Hematopoietic multipotent progenitor cell treated with erythropoietin and hydrocortisone succinate and interleukin-3 and kit ligand, for 17 days (in vitro differentiated cells): ENCODE measurements at regions not wholly inside any gene's neighbourhood (a gene's known extent, or its start where the extent isn't known, plus 50 kb on each side); places are given as distances from the start of the nearest gene placed in this dataset.

Experiments
- DNase-seq: peaks from one replicate; pipeline ENCODE4 v3.0.0-alpha.2; 2015; ENCODE audit warnings: low spot score

GRCh38 chr3:177530908-177531307 lies 333.6 kb upstream of the TBL1XR1 start:
- no peak for DNase-seq

- no peak for DNase-seq
Measured at GRCh38 chr3:177536873-177537272, 339.6 kb upstream of the TBL1XR1 start.

- no peak for DNase-seq
Measured at GRCh38 chr3:177537612-177538011, 340.3 kb upstream of the TBL1XR1 start.

- DNase-seq: no peak
Measured at GRCh38 chr3:177538048-177538749, 340.9 kb upstream of the TBL1XR1 start.

GRCh38 chr3:177538750-177539730 lies 341.8 kb upstream of the TBL1XR1 start:
- DNase-seq: no peak

- no peak for DNase-seq
Measured at GRCh38 chr3:177541541-177541940, 344.3 kb upstream of the TBL1XR1 start.

- no peak for DNase-seq
Measured at GRCh38 chr3:177545964-177546363, 348.7 kb upstream of the TBL1XR1 start.

GRCh38 chr3:177547711-177548350 lies 350.5 kb upstream of the TBL1XR1 start:
- DNase-seq: no peak

GRCh38 chr3:177550667-177551066 lies 353.4 kb upstream of the TBL1XR1 start:
- no peak for DNase-seq

- DNase-seq: no peak
Measured at GRCh38 chr3:177551431-177551836, 354.2 kb upstream of the TBL1XR1 start.

- DNase-seq: no peak
Measured at GRCh38 chr3:177552051-177552450, 354.8 kb upstream of the TBL1XR1 start.

- DNase-seq: no peak
Measured at GRCh38 chr3:177553012-177553411, 355.7 kb upstream of the TBL1XR1 start.

- no peak for DNase-seq
Measured at GRCh38 chr3:177553579-177553978, 356.3 kb upstream of the TBL1XR1 start.

- DNase-seq: no peak
Measured at GRCh38 chr3:177554895-177555759, 357.8 kb upstream of the TBL1XR1 start.

- DNase-seq: no peak
Measured at GRCh38 chr3:177557548-177557947, 360.3 kb upstream of the TBL1XR1 start.

- no peak for DNase-seq
Measured at GRCh38 chr3:177561365-177561764, 364.1 kb upstream of the TBL1XR1 start.

GRCh38 chr3:177561769-177562392 lies 364.6 kb upstream of the TBL1XR1 start:
- no peak for DNase-seq

GRCh38 chr3:177563243-177563780 lies 366.0 kb upstream of the TBL1XR1 start:
- DNase-seq: no peak

- no peak for DNase-seq
Measured at GRCh38 chr3:177563792-177564191, 366.5 kb upstream of the TBL1XR1 start.

- DNase-seq: no peak
Measured at GRCh38 chr3:177565981-177566380, 368.7 kb upstream of the TBL1XR1 start.

GRCh38 chr3:177567833-177568232 lies 370.6 kb upstream of the TBL1XR1 start:
- no peak for DNase-seq
